ENCODE measurements at regions not wholly inside any gene's neighbourhood (a gene's known extent, or its start where the extent isn't known, plus 50 kb on each side); places are given as distances from the start of the nearest gene placed in this dataset.

DNA sequence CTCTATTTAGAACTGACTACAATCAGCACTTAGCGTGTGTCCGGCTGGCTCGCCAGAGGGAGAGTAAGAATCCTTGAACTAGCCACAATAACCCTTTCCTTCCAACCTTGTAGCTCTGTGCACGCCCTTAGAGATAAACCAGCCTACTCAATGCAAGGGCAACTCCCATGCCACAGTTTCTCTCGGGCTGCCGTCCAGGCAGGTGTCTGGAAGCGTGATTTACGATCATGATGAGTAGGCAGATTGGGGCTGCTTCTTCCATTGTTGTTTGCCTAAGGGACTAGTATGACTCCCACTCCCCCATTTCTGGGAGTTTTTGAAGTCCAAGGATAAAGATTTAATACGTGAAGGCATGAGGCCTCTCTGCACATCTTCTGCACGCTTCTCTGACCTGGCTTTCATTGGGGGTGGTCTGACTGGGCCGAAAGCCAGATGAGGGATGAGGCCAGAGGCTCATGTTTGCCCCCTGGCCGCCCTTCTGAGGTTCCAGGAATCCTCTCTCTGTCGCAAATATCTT lies 134.0 kb upstream of the MYO10 start:
- TF ChIP-seq CTBP1 (IDR thresholded peaks at IDR 0.05; ENCODE audit: borderline replicate concordance) (no peak), ARNT (IDR thresholded peaks at IDR 0.05) (no peak), SP1 (IDR thresholded peaks at IDR 0.05) (no peak), BHLHE40 (IDR thresholded peaks at IDR 0.05; ENCODE audit: borderline replicate concordance) (no peak), L3MBTL2 (conservative IDR thresholded peaks at IDR 0.05) (no peak), ZNF384 (IDR thresholded peaks at IDR 0.05) (no peak), ELF4 (IDR thresholded peaks at IDR 0.05) (no peak)

Data from HEK293T (cell line).